CD4-positive, alpha-beta T cell (primary cell): ENCODE measurements at regions not wholly inside any gene's neighbourhood (a gene's known extent, or its start where the extent isn't known, plus 50 kb on each side); places are given as distances from the start of the nearest gene placed in this dataset.

Source experiments
- ATAC-seq: fragments of 200-7000 bp; cut with Tn5 transposase; one replicate; pipeline ENCODE4 v1.10.0; 2022; ENCODE audit warnings: mild to moderate bottlenecking; ENCODE audit not compliant: poor library complexity
- CTCF ChIA-PET: fragments of 350-600 bp; sonication (Branson Sonifier 250); formaldehyde crosslinking; loops from one replicate; lab custom pipeline; 2021; ENCODE audit warnings: antibody characterized with exemption, inconsistent platforms; lab: Charles Lee
- POLR2A ChIA-PET: fragments of 350-600 bp; sonication (Branson Sonifier 250); formaldehyde crosslinking; loops from one replicate; lab custom pipeline; 2021; ENCODE audit warnings: antibody characterized with exemption, inconsistent platforms; lab: Charles Lee
- DNase-seq, 14 experiments: peaks; one replicate each; pipeline ENCODE4 v3.0.0-alpha.2; 2013 to 2020; ENCODE audit warnings: mixed read lengths in 2 of 14
- H3K27ac ChIP-seq, 2 donors: one replicate each; pipeline versions ENCODE4 v1.5.1 to v1.7.0; 2013; ENCODE audit warnings: low read length in 2 of 2, low read depth in 1 of 2, mild to moderate bottlenecking in 1 of 2
- H3K27me3 ChIP-seq, 2 experiments: 1 replicate in 1 of 2; 2 replicates in 1 of 2; pipeline versions ENCODE4 v1.6.1 to v1.7.0; 2013; ENCODE audit warnings: low read length in 2 of 2, control low read depth in 1 of 2, mild to moderate bottlenecking in 1 of 2, moderate library complexity in 1 of 2; ENCODE audit not compliant: insufficient read depth in 2 of 2, control insufficient read depth in 1 of 2
- H3K36me3 ChIP-seq: one replicate; pipeline ENCODE4 v1.6.1; 2013; ENCODE audit warnings: low read length, control low read depth; ENCODE audit not compliant: insufficient read depth
- H3K4me1 ChIP-seq: one replicate; pipeline ENCODE4 v1.6.1; 2013; ENCODE audit warnings: low read length, control low read depth; ENCODE audit not compliant: insufficient read depth
- H3K4me3 ChIP-seq: one replicate; pipeline ENCODE4 v1.5.1; 2013; ENCODE audit warnings: mild to moderate bottlenecking, low read length, moderate library complexity
- H3K9me3 ChIP-seq, 2 experiments: 1 replicate in 1 of 2; 2 replicates in 1 of 2; pipeline versions ENCODE4 v1.6.1 to v1.7.0; 2013; ENCODE audit warnings: low read length in 2 of 2, mild to moderate bottlenecking in 2 of 2, control low read depth in 1 of 2, moderate library complexity in 1 of 2; ENCODE audit not compliant: control insufficient read depth in 1 of 2, insufficient read depth in 1 of 2
- H3K27ac Mint-ChIP-seq: one replicate; pipeline ENCODE4 v1.8.0; 2020; ENCODE audit warnings: mixed read lengths
- H3K27me3 Mint-ChIP-seq: one replicate; pipeline ENCODE4 v1.8.0; 2021; ENCODE audit warnings: mixed read lengths
- H3K36me3 Mint-ChIP-seq: one replicate; pipeline ENCODE4 v1.8.0; 2021; ENCODE audit warnings: low read depth, mixed read lengths
- H3K4me1 Mint-ChIP-seq: one replicate; pipeline ENCODE4 v1.8.0; 2021; ENCODE audit warnings: low read depth, mixed read lengths
- H3K4me3 Mint-ChIP-seq: one replicate; pipeline ENCODE4 v1.8.0; 2020; ENCODE audit warnings: mild to moderate bottlenecking, mixed read lengths
- H3K9me3 Mint-ChIP-seq: one replicate; pipeline ENCODE4 v1.8.0; 2020; ENCODE audit warnings: mixed read lengths
- intact Hi-C, 2 experiments: fragments of 100-400 bp; cut with DNase I in 1 of 2; cut with micrococcal nuclease in 1 of 2; formaldehyde crosslinking; loops; one replicate each; pipeline versions ENCODE4 v1.15.1 to v1.9.0; 2023 to 2025; cut with DNase I, micrococcal nuclease
- TF ChIP-seq, protein P1 (sequence below): fragments of 200-600 bp; IDR thresholded peaks from one replicate; pipeline ENCODE4 v1.8.0; 2022; ENCODE audit warnings: antibody characterized with exemption, mild to moderate bottlenecking

DNA sequence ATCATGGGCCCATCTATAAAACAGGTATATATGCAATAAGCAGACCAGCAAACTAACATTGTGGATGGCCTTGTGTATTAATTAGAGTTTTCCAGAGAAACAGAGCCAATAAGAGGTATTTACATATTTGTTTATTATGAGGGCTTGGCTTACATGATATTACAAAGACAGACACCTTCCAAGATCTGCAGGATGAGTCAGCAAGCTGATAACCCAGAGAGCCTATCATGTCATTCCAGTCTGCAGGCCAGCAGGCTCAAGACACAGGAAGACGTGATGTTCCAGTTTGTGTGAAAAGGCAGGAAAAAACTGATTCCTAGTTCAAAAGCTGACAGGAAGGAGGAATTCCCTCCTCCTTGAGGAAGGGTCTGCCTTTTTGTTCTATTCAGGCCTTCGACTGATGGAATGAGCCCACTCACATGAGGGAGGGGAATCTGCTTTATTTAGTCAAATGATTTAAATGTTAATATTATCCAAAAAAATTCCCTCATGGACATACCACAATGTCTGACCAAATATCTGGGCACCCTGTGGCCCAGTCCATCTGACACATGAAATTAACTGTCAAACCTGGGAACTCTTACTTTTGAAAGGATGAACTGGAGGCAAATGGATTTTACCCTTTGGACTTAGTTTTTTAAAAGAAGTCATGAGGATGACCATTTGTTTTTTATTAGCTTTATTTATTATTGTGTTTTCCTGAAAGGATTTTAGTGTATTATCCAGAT is 161.2 kb upstream of the CHD1 start:
- TF ChIP-seq, protein P1, sequence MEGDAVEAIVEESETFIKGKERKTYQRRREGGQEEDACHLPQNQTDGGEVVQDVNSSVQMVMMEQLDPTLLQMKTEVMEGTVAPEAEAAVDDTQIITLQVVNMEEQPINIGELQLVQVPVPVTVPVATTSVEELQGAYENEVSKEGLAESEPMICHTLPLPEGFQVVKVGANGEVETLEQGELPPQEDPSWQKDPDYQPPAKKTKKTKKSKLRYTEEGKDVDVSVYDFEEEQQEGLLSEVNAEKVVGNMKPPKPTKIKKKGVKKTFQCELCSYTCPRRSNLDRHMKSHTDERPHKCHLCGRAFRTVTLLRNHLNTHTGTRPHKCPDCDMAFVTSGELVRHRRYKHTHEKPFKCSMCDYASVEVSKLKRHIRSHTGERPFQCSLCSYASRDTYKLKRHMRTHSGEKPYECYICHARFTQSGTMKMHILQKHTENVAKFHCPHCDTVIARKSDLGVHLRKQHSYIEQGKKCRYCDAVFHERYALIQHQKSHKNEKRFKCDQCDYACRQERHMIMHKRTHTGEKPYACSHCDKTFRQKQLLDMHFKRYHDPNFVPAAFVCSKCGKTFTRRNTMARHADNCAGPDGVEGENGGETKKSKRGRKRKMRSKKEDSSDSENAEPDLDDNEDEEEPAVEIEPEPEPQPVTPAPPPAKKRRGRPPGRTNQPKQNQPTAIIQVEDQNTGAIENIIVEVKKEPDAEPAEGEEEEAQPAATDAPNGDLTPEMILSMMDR, result no peak
- CTCF ChIA-PET, result no interaction called here
- no peaks in the 10 kb centered on the region for H3K9me3 Mint-ChIP-seq
- H3K27ac Mint-ChIP-seq, result no peak overlapping the region
- no peaks in the 10 kb centered on the region for H3K27me3 Mint-ChIP-seq
- Histone ChIP-seq H3K36me3 (no peaks in the 10 kb centered on the region), H3K27me3 (no peaks in the 10 kb centered on the region), H3K27ac (no peak overlapping the region), H3K9me3 (no peaks in the 10 kb centered on the region), H3K4me3 (no peak overlapping the region), H3K4me1 (no peaks in the 10 kb centered on the region)
- intact Hi-C loops, result no loop called here
- POLR2A ChIA-PET, result no interaction called here
- H3K36me3 Mint-ChIP-seq, result no peaks in the 10 kb centered on the region
- no peak overlapping the region for H3K4me3 Mint-ChIP-seq
- peaks cover 11% of the 10 kb centered on the region for H3K4me1 Mint-ChIP-seq
- no peak for ATAC-seq
- no peak for DNase-seq

DNA sequence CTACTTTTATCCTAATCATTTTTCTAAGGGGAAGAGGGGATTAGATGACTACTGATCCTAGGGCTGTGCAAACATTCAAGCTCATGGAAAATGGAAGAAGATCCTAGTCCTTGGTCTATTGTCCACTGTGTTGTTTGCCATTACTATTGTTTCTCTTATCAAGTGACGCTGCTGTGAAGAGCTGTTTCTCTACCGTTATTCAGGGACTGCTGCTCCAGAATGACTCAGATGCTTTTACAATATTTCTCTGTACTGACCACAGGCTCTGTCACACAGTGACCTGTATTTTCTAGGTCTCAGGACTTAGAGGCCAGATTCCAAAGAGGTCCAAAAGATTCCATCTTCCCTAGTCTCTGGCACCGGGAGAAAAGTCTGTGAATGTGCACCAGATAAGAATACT is 159.5 kb upstream of the CHD1 start:
- DNase-seq (no peak), ATAC-seq (no peak)
- intact Hi-C loops, result no loop called here
- Mint-ChIP-seq H3K27me3 (no peaks in the 10 kb centered on the region), H3K36me3 (no peaks in the 10 kb centered on the region), H3K9me3 (no peaks in the 10 kb centered on the region), H3K4me3 (no peak overlapping the region), H3K4me1 (peaks cover 11% of the 10 kb centered on the region), H3K27ac (no peak overlapping the region)
- ChIA-PET CTCF (interaction anchor here (0.8 to 1.6 kb wide), 2 partner anchors 9 to 17 kb away, joined by 3 to 8 read pairs; no protein-coding TSS in a partner anchor), POLR2A (interaction anchor here (2.9 kb wide), 1 partner anchor 159 kb away, joined by 13 read pairs; the partner anchor contains the start of gene CHD1)
- Histone ChIP-seq H3K27me3 (no peaks in the 10 kb centered on the region), H3K4me1 (no peaks in the 10 kb centered on the region), H3K4me3 (no peak overlapping the region), H3K9me3 (no peaks in the 10 kb centered on the region), H3K36me3 (no peaks in the 10 kb centered on the region), H3K27ac (no peak overlapping the region)
- TF ChIP-seq, protein P1, result no peak

DNA sequence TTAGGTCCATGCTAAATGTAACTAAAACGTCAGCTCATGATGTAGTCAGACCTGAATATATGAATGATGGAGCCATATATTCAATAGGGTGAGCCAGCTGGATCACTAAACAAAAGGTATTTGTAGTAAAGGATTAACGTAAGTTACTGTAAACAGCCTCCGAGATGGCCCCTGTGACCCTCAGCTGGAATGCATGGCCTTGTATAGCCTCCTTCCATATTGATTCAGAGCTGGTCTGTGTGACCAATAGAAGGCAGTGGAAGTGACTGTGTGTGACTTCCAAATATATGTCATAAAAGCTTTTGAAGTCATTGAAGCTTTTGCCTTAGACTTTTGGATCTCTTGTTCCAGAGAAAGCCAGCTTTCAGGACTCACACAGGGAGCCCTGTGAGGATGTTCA is 154.4 kb upstream of the CHD1 start:
- TF ChIP-seq, protein P1, result no peak
- H3K9me3 ChIP-seq, result no peaks in the 10 kb centered on the region
- ATAC-seq (no peak), DNase-seq (no peak)
- no peak overlapping the region for H3K4me3 ChIP-seq
- Mint-ChIP-seq H3K27me3 (no peaks in the 10 kb centered on the region), H3K4me1 (peaks cover 11% of the 10 kb centered on the region), H3K36me3 (no peaks in the 10 kb centered on the region), H3K4me3 (no peak overlapping the region), H3K27ac (no peak overlapping the region), H3K9me3 (no peaks in the 10 kb centered on the region)
- H3K36me3 ChIP-seq, result no peaks in the 10 kb centered on the region
- CTCF ChIA-PET, result no interaction called here
- no peaks in the 10 kb centered on the region for H3K4me1 ChIP-seq
- H3K27ac ChIP-seq, result no peak overlapping the region
- no peaks in the 10 kb centered on the region for H3K27me3 ChIP-seq
- intact Hi-C loops, result no loop called here
- POLR2A ChIA-PET, result no interaction called here
